ENCODE measurements at regions not wholly inside any gene's neighbourhood (a gene's known extent, or its start where the extent isn't known, plus 50 kb on each side); places are given as distances from the start of the nearest gene placed in this dataset.

DNA sequence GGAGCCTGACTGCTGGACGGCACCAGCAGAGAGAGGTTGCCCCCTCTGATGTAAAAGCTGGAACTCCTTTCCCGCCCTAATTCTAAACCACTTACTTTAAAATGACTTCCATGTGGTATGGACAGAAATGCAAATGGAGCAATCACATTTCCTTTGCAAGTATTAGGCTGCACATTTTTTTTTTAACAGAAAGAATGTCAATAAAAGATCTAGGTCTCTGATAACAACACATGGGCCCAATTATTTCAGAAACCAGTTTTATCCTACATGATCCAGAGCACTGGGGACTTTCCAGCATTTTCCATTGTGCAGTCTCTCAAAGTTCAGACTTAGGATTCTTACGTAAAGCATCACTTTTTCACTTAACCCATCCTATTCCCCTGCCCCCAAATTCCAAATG is 203.7 kb downstream of the NXNL2 start:
- Mint-ChIP-seq H3K4me3 (no peak overlapping the region), H3K36me3 (no peaks in the 10 kb centered on the region), H3K27me3 (ENCODE audit: low read depth in 2 of 2) (peaks cover 4 to 25% of the 10 kb centered on the region in 2 donors), H3K27ac (no peak overlapping the region), H3K9me3 (no peaks in the 10 kb centered on the region), H3K4me1 (no peaks in the 10 kb centered on the region)
- 94% methylated on average over 3 of the region's 3 CpGs for WGBS (ENCODE audit: insufficient coverage)
- Histone ChIP-seq H3K36me3 (ENCODE audit: control insufficient read depth, insufficient read depth, low read length) (no peaks in the 10 kb centered on the region), H3K4me1 (ENCODE audit: control insufficient read depth, insufficient read depth, low read length) (no peaks in the 10 kb centered on the region), H3K27ac (ENCODE audit: low read length) (no peak overlapping the region), H3K27me3 (ENCODE audit: control insufficient read depth, insufficient read depth, low read length) (no peaks in the 10 kb centered on the region), H3K4me3 (ENCODE audit: low read length) (no peak overlapping the region), H3K9me3 (ENCODE audit: control insufficient read depth, insufficient read depth, low read length) (no peaks in the 10 kb centered on the region)
- no peak for DNase-seq
- intact Hi-C loops (cut with micrococcal nuclease), result no loop called here
- no peak for TF ChIP-seq CTCF (IDR thresholded peaks at IDR 0.05)
- no peak for ATAC-seq

- no peaks in the 10 kb centered on the region for H3K4me1 ChIP-seq (ENCODE audit: control insufficient read depth, insufficient read depth, low read length)
- no peak for TF ChIP-seq CTCF (IDR thresholded peaks at IDR 0.05)
- intact Hi-C loops (cut with micrococcal nuclease), result no loop called here
- no peaks in the 10 kb centered on the region for H3K36me3 ChIP-seq (ENCODE audit: control insufficient read depth, insufficient read depth, low read length)
- no peak overlapping the region for H3K4me3 ChIP-seq (ENCODE audit: low read length)
- no peaks in the 10 kb centered on the region for H3K36me3 Mint-ChIP-seq
- no peaks in the 10 kb centered on the region for H3K4me1 Mint-ChIP-seq
- no peaks in the 10 kb centered on the region for H3K9me3 ChIP-seq (ENCODE audit: control insufficient read depth, insufficient read depth, low read length)
- DNase-seq (no peak), ATAC-seq (no peak)
- no peaks in the 10 kb centered on the region for H3K27me3 ChIP-seq (ENCODE audit: control insufficient read depth, insufficient read depth, low read length)
- no peak overlapping the region for H3K27ac Mint-ChIP-seq
- no peak overlapping the region for H3K4me3 Mint-ChIP-seq
- H3K27me3 Mint-ChIP-seq (ENCODE audit: low read depth in 2 of 2), result peaks cover 4 to 32% of the 10 kb centered on the region in 2 donors
- no peaks in the 10 kb centered on the region for H3K9me3 Mint-ChIP-seq
- 49% methylated on average over 2 of the region's 2 CpGs for WGBS (ENCODE audit: insufficient coverage)
- no peak overlapping the region for H3K27ac ChIP-seq (ENCODE audit: low read length)
Observed at GRCh38 chr9:88739373-88739772, 204.4 kb downstream of the NXNL2 start.

DNA sequence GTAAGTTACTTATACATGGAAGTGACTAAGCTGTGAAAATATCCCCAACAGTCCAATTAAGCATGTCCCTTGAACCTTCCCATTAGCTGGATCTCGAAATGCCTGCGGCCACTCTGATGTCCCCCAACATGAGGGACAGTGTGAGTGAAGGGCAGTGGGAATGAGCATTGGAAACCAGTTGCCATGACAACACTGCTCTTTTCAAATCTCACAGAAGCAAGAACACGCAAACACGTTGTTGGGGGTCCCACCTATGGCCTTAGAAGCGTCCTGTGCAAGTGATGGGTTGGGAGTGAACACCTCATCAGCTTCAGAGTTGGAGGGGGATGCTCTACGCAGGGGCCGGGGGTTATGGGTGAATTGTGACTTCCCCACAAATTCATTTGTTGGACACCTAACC is 205.9 kb downstream of the NXNL2 start:
- ATAC-seq (no peak), DNase-seq (no peak)
- no peak overlapping the region for H3K27ac ChIP-seq (ENCODE audit: low read length)
- H3K27ac Mint-ChIP-seq, result no peak overlapping the region
- WGBS (ENCODE audit: insufficient coverage), result 71% methylated on average over 5 of the region's 7 CpGs
- no peaks in the 10 kb centered on the region for H3K4me1 ChIP-seq (ENCODE audit: control insufficient read depth, insufficient read depth, low read length)
- H3K27me3 ChIP-seq (ENCODE audit: control insufficient read depth, insufficient read depth, low read length), result no peaks in the 10 kb centered on the region
- no peaks in the 10 kb centered on the region for H3K4me1 Mint-ChIP-seq
- H3K9me3 ChIP-seq (ENCODE audit: control insufficient read depth, insufficient read depth, low read length), result no peaks in the 10 kb centered on the region
- no peak overlapping the region for H3K4me3 Mint-ChIP-seq
- H3K36me3 Mint-ChIP-seq, result no peaks in the 10 kb centered on the region
- H3K9me3 Mint-ChIP-seq, result no peaks in the 10 kb centered on the region
- no peak for TF ChIP-seq CTCF (IDR thresholded peaks at IDR 0.05)
- H3K4me3 ChIP-seq (ENCODE audit: low read length), result no peak overlapping the region
- no peaks in the 10 kb centered on the region for H3K36me3 ChIP-seq (ENCODE audit: control insufficient read depth, insufficient read depth, low read length)
- intact Hi-C loops (cut with micrococcal nuclease), result no loop called here
- H3K27me3 Mint-ChIP-seq (ENCODE audit: low read depth in 2 of 2), result peaks cover 0 to 25% of the 10 kb centered on the region in 2 donors

DNA sequence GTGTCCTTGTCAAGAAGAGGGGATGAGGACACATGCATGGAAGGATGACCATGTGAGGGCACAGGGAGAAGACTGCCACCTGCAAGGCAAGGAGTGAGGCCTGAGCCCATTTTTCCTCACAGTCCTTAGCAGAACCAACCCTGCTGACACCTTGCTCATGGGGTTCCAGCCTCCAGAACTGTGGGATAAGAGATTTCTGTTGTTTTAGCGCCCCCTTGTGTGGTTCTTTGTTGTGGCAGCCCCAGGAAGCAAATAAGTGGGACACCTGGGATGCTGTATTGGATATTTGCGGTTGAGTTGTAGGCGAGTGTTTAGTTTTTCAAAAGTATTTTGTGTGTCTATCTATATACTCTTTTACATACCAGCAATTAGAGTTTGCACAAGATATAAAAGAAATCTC is 206.4 kb downstream of the NXNL2 start:
- no peak for ATAC-seq
- peaks cover 4 to 24% of the 10 kb centered on the region in 2 donors for H3K27me3 Mint-ChIP-seq (ENCODE audit: low read depth in 2 of 2)

More for the DNA sequence above, 206.4 kb downstream of the NXNL2 start:
- H3K4me3 Mint-ChIP-seq, result no peak overlapping the region
- no peaks in the 10 kb centered on the region for H3K4me1 ChIP-seq (ENCODE audit: control insufficient read depth, insufficient read depth, low read length)
- no peaks in the 10 kb centered on the region for H3K9me3 ChIP-seq (ENCODE audit: control insufficient read depth, insufficient read depth, low read length)
- no peak for TF ChIP-seq CTCF (IDR thresholded peaks at IDR 0.05)
- intact Hi-C loops (cut with micrococcal nuclease), result no loop called here
- no peaks in the 10 kb centered on the region for H3K36me3 ChIP-seq (ENCODE audit: control insufficient read depth, insufficient read depth, low read length)
- no peak overlapping the region for H3K4me3 ChIP-seq (ENCODE audit: low read length)
- 13% methylated on average over 1 of the region's 3 CpGs for WGBS (ENCODE audit: insufficient coverage)
- no peak overlapping the region for H3K27ac ChIP-seq (ENCODE audit: low read length)
- H3K36me3 Mint-ChIP-seq, result no peaks in the 10 kb centered on the region
- H3K27ac Mint-ChIP-seq, result no peak overlapping the region
- no peaks in the 10 kb centered on the region for H3K27me3 ChIP-seq (ENCODE audit: control insufficient read depth, insufficient read depth, low read length)
- no peaks in the 10 kb centered on the region for H3K4me1 Mint-ChIP-seq
- H3K9me3 Mint-ChIP-seq, result no peaks in the 10 kb centered on the region
- peak in 1 of 2 donors; percentile 4 for DNase-seq
